ENCODE measurements at regions not wholly inside any gene's neighbourhood (a gene's known extent, or its start where the extent isn't known, plus 50 kb on each side); places are given as distances from the start of the nearest gene placed in this dataset.

DNA sequence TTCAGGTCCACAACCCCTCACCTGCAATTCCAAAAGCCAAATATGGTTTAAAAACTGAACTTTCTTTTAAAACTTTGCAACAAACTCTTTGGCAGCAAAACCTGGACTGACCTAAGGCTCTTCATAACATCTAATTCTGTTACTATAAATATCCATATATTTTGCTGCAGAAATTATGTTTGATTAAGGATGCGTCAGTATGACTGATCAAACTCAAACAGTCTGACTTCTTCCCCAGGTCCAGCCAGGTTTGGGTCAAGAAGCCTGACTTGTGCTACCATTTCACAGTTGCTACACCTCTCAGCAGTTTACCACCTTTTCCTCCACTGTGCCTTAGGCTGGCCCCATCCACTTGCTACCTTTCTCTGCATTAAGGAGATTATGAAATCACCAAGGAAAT, 127.0 kb upstream of the DUSP22 start:
- no peak for TF ChIP-seq EZH2phosphoT487 (IDR thresholded peaks at IDR 0.05; ENCODE audit: low read depth)
- TF ChIP-seq, protein P1, sequence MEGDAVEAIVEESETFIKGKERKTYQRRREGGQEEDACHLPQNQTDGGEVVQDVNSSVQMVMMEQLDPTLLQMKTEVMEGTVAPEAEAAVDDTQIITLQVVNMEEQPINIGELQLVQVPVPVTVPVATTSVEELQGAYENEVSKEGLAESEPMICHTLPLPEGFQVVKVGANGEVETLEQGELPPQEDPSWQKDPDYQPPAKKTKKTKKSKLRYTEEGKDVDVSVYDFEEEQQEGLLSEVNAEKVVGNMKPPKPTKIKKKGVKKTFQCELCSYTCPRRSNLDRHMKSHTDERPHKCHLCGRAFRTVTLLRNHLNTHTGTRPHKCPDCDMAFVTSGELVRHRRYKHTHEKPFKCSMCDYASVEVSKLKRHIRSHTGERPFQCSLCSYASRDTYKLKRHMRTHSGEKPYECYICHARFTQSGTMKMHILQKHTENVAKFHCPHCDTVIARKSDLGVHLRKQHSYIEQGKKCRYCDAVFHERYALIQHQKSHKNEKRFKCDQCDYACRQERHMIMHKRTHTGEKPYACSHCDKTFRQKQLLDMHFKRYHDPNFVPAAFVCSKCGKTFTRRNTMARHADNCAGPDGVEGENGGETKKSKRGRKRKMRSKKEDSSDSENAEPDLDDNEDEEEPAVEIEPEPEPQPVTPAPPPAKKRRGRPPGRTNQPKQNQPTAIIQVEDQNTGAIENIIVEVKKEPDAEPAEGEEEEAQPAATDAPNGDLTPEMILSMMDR (IDR thresholded peaks at IDR 0.05; ENCODE audit: low read depth, low read length), result no peak
- H3K9ac ChIP-seq (ENCODE audit: low read length), result no peak overlapping the region
- H3K27ac ChIP-seq (ENCODE audit: low read length), result no peak overlapping the region
- H2AFZ ChIP-seq (ENCODE audit: low read depth, low read length), result no peak overlapping the region
- H3K79me2 ChIP-seq (ENCODE audit: low read length), result no peaks in the 10 kb centered on the region
- H3K27me3 ChIP-seq (ENCODE audit: low read depth, low read length), result no peaks in the 10 kb centered on the region
- no peaks in the 10 kb centered on the region for H3K9me3 ChIP-seq (ENCODE audit: insufficient read depth, low read length)
- peaks cover 10% of the 10 kb centered on the region for H3K4me1 ChIP-seq (ENCODE audit: low read length)
- H3K4me3 ChIP-seq (ENCODE audit: low read length), result no peak overlapping the region
- no peaks in the 10 kb centered on the region for H4K20me1 ChIP-seq (ENCODE audit: insufficient read depth, low read length)
- H3K36me3 ChIP-seq (replicated peaks; ENCODE audit: low read depth, low read length), result no peaks in the 10 kb centered on the region
- H3K4me2 ChIP-seq (ENCODE audit: low read length), result no peak overlapping the region

GRCh38 chr6:165906-166305, 126.4 kb upstream of the DUSP22 start:
- no peak overlapping the region for H3K9ac ChIP-seq (ENCODE audit: low read length)
- no peaks in the 10 kb centered on the region for H3K36me3 ChIP-seq (replicated peaks; ENCODE audit: low read depth, low read length)
- peaks cover 10% of the 10 kb centered on the region for H3K4me1 ChIP-seq (ENCODE audit: low read length)
- no peaks in the 10 kb centered on the region for H3K27me3 ChIP-seq (ENCODE audit: low read depth, low read length)
- no peak overlapping the region for H3K27ac ChIP-seq (ENCODE audit: low read length)
- H3K4me3 ChIP-seq (ENCODE audit: low read length), result no peak overlapping the region
- no peaks in the 10 kb centered on the region for H3K9me3 ChIP-seq (ENCODE audit: insufficient read depth, low read length)
- TF ChIP-seq EZH2phosphoT487 (IDR thresholded peaks at IDR 0.05; ENCODE audit: low read depth), result no peak
- TF ChIP-seq, protein P1 (IDR thresholded peaks at IDR 0.05; ENCODE audit: low read depth, low read length), result no peak
- H3K4me2 ChIP-seq (ENCODE audit: low read length), result no peak overlapping the region
- H4K20me1 ChIP-seq (ENCODE audit: insufficient read depth, low read length), result no peaks in the 10 kb centered on the region
- no peaks in the 10 kb centered on the region for H3K79me2 ChIP-seq (ENCODE audit: low read length)
- no peak overlapping the region for H2AFZ ChIP-seq (ENCODE audit: low read depth, low read length)

DNA sequence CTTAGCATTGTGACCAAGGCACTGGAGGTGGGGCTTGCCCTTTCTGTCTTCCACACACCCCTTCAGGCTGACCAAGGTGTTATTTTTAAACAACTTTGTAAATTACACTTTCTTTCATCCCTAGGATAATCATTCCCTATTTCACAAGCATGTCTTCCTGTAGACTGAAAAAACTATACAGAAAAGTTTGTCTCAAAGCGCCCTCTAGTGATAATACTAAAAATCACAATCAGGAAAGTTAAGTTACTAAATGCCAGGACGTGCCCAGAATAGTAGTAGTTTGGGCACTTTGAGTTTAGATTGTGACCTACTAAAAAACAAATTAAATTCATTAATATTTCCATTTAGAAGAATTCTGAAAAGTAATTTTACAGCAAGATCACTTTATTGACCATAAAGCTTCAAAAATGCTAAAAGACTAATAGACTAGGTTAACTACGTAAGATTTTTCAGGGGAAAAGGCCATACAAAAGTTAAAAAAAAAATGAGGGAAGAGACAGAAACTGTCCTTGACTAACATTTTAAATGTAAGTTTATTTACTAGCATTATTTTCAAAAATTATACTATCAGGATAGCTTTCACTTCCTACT, 123.3 kb upstream of the DUSP22 start:
- peak overlapping the region; percentile 36 for H3K4me2 ChIP-seq (ENCODE audit: low read length)
- H3K9ac ChIP-seq (ENCODE audit: low read length), result no peak overlapping the region
- H3K9me3 ChIP-seq (ENCODE audit: insufficient read depth, low read length), result no peaks in the 10 kb centered on the region
- TF ChIP-seq, protein P1 (IDR thresholded peaks at IDR 0.05; ENCODE audit: low read depth, low read length), result peak; percentile 66
- no peak for TF ChIP-seq EZH2phosphoT487 (IDR thresholded peaks at IDR 0.05; ENCODE audit: low read depth)
- H3K79me2 ChIP-seq (ENCODE audit: low read length), result no peaks in the 10 kb centered on the region
- no peaks in the 10 kb centered on the region for H4K20me1 ChIP-seq (ENCODE audit: insufficient read depth, low read length)
- H3K4me1 ChIP-seq (ENCODE audit: low read length), result peaks cover 14% of the 10 kb centered on the region
- H3K36me3 ChIP-seq (replicated peaks; ENCODE audit: low read depth, low read length), result no peaks in the 10 kb centered on the region
- H3K27me3 ChIP-seq (ENCODE audit: low read depth, low read length), result no peaks in the 10 kb centered on the region
- H2AFZ ChIP-seq (ENCODE audit: low read depth, low read length), result no peak overlapping the region
- H3K27ac ChIP-seq (ENCODE audit: low read length), result no peak overlapping the region
- H3K4me3 ChIP-seq (ENCODE audit: low read length), result no peak overlapping the region

- H3K27me3 ChIP-seq (ENCODE audit: low read depth, low read length), result no peaks in the 10 kb centered on the region
- H3K9ac ChIP-seq (ENCODE audit: low read length), result no peak overlapping the region
- no peaks in the 10 kb centered on the region for H3K36me3 ChIP-seq (replicated peaks; ENCODE audit: low read depth, low read length)
- peaks cover 10% of the 10 kb centered on the region for H3K4me1 ChIP-seq (ENCODE audit: low read length)
- H3K4me3 ChIP-seq (ENCODE audit: low read length), result no peak overlapping the region
- no peak overlapping the region for H3K27ac ChIP-seq (ENCODE audit: low read length)
- no peak overlapping the region for H2AFZ ChIP-seq (ENCODE audit: low read depth, low read length)
- H3K9me3 ChIP-seq (ENCODE audit: insufficient read depth, low read length), result no peaks in the 10 kb centered on the region
- H3K4me2 ChIP-seq (ENCODE audit: low read length), result no peak overlapping the region
- H4K20me1 ChIP-seq (ENCODE audit: insufficient read depth, low read length), result no peaks in the 10 kb centered on the region
- H3K79me2 ChIP-seq (ENCODE audit: low read length), result no peaks in the 10 kb centered on the region
- TF ChIP-seq, protein P1 (IDR thresholded peaks at IDR 0.05; ENCODE audit: low read depth, low read length), result no peak
- no peak for TF ChIP-seq EZH2phosphoT487 (IDR thresholded peaks at IDR 0.05; ENCODE audit: low read depth)
Measured at GRCh38 chr6:174036-174435, 118.3 kb upstream of the DUSP22 start.
